Hematopoietic multipotent progenitor cell treated with erythropoietin and hydrocortisone succinate and interleukin-3 and kit ligand, for 8 days (in vitro differentiated cells): ENCODE measurements at regions not wholly inside any gene's neighbourhood (a gene's known extent, or its start where the extent isn't known, plus 50 kb on each side); places are given as distances from the start of the nearest gene placed in this dataset.
A peak's percentile ranks its signal among the peaks of the same experiment; 100 is the strongest.
"Not testable (repeated sequence)": the region's sequence is repeated elsewhere in the genome, so short reads cannot be mapped to it uniquely, and the experiment has no call there.

ENCODE experiments used
- DNase-seq: peaks from one replicate; pipeline ENCODE4 v3.0.0-alpha.2; 2015

- no peak for DNase-seq
Observed at GRCh38 chr2:106004851-106005250, 189.2 kb downstream of the UXS1 start.

GRCh38 chr2:105999211-105999989 is 194.7 kb downstream of the UXS1 start:
- no peak for DNase-seq

- DNase-seq: no peak
Observed at GRCh38 chr2:105997711-105998110, 196.4 kb downstream of the UXS1 start.

- no peak for DNase-seq
Observed at GRCh38 chr2:105990624-105991023, 203.5 kb downstream of the UXS1 start.

- not testable (repeated sequence) for DNase-seq
Observed at GRCh38 chr2:105989803-105990202, 204.3 kb downstream of the UXS1 start.

- no peak for DNase-seq
Observed at GRCh38 chr2:105989070-105989469, 205.0 kb downstream of the UXS1 start.

GRCh38 chr2:105977807-105978206 is 216.3 kb downstream of the UXS1 start:
- DNase-seq: no peak

GRCh38 chr2:105977212-105977611 is 216.9 kb downstream of the UXS1 start:
- DNase-seq: peak; percentile 4

- no peak for DNase-seq
Observed at GRCh38 chr2:105974812-105975211, 219.3 kb downstream of the UXS1 start.

GRCh38 chr2:105972927-105973326 is 221.2 kb downstream of the UXS1 start:
- DNase-seq: no peak

- no peak for DNase-seq
Observed at GRCh38 chr2:105972246-105972645, 221.9 kb downstream of the UXS1 start.

GRCh38 chr2:105969552-105969951 is 224.5 kb downstream of the UXS1 start:
- DNase-seq: peak; percentile 1

- DNase-seq: no peak
Observed at GRCh38 chr2:105962221-105962620, 217.5 kb downstream of the NCK2 start.

GRCh38 chr2:105961599-105962146 is 217.0 kb downstream of the NCK2 start:
- DNase-seq: no peak

- DNase-seq: no peak
Observed at GRCh38 chr2:105959357-105959756, 214.6 kb downstream of the NCK2 start.

- no peak for DNase-seq
Observed at GRCh38 chr2:105954891-105955290, 210.2 kb downstream of the NCK2 start.

- DNase-seq: no peak
Observed at GRCh38 chr2:105953942-105954341, 209.2 kb downstream of the NCK2 start.

GRCh38 chr2:105952131-105952530 is 207.4 kb downstream of the NCK2 start:
- no peak for DNase-seq

GRCh38 chr2:105951384-105951694 is 206.6 kb downstream of the NCK2 start:
- no peak for DNase-seq

GRCh38 chr2:105950521-105951383 is 206.0 kb downstream of the NCK2 start:
- DNase-seq: no peak

GRCh38 chr2:105943977-105944376 is 199.3 kb downstream of the NCK2 start:
- DNase-seq: no peak
